ENCODE measurements at regions not wholly inside any gene's neighbourhood (a gene's known extent, or its start where the extent isn't known, plus 50 kb on each side); places are given as distances from the start of the nearest gene placed in this dataset.
"Not testable (repeated sequence)": the region's sequence is repeated elsewhere in the genome, so short reads cannot be mapped to it uniquely, and the experiment has no call there.

DNA sequence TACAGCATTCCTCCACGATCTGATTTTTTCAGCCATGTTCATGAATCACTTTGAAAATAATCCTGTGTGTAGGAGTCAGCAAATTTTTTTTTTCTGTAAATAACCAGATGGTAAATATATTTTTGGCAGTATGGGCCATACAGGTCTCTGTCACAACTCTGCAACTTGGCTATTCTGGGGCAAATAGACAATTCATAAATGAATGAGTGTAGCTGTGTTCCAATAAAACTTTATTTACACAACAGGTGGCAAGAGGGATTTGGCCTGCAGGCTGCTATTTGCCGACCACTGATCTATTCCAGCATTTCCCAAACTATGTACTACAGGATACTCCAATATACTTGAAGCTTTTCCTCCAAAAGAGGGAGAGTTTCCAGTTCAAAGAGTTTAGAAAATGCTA, 78.7 kb upstream of the SVIL start:
- DNase-seq: no peak

DNA sequence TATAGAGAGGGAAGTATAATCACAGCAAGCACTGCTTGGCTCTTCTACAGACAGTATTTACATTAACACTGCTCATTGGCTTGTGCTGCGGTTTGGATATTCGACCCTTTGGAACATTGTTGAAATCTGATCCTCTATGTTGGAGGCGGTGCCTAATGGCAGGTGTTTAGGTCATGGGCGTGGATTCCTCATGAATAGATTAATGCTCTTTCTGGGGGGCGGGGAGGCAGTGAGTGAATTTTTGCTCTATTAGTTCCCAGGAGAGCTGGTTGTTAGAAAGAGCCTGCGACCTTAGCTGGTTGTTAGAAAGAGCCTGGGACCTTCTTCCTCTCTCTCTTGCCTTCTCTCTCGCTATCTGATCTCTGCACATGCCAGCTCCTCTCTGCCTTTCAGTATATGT, 77.3 kb upstream of the SVIL start:
- no peak for DNase-seq

DNA sequence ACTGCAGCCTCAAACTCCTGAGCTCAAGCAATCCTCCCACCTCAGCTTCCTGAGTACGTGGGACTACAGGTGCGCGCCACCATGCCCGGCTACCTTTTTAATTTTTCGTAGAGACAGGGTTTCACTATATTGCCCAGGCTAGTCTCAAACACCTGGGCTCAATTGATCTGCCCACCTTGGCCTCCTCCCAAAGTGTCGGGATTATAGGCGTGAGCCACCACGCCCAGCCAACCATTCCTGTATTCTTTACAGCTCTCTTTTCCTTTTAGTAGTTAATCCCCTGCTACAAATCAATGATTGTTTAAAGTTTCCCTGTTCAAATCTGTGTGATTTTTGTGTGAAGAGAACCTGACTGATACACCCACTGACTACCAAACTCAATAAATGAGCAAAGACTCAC, 75.4 kb upstream of the SVIL start:
- no peak for DNase-seq

DNA sequence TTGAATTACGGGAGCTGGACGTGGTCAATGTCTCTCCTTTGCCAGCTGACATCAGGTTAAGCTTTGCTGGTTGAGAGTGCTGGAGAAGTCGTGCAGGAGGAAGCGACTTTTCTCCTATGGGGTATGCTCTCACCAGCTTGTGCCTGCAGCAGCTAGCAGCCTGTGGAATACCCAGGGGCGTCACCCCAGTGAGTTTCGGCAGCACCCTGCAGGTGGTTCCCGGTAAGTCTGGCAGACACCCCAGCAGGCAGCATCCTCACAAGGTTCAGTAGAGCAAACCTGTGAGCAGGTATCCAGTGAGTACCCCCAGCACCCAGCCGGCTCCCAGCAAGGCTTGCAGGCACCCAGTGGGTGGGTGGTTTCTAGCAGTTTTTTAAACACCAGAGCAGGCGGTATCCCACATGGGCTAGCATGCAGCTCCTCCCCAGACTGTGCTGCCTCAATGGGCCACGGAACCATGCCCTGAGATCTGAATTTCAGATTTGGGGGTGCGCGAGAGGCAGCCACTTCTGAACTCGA, 74.8 kb upstream of the SVIL start:
- no peak for DNase-seq

GRCh38 chr10:29703271-29703670, 68.5 kb upstream of the SVIL start:
- no peak for DNase-seq

- no peak for DNase-seq
These were observed 67.7 kb upstream of the SVIL start for GRCh38 chr10:29702273-29703164.

DNA sequence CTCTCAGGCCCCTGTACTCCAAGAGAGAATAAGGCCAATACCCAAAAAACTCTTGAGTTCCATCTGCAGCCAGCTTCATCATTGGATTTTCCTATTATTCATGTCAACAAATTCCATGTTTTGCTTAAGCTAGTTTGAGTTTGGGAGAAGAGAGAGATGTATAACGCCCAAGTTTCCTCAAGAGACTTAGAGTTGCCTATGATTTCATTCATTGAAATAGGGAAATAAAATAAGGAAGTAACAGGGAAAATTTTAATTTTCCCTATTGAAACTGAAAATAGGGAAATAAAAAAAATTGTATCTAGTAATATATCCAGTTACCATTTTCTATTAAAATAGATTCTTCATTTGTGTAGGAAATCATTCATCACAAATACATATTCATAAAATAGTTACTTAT, 66.5 kb upstream of the SVIL start:
- no peak for DNase-seq

DNA sequence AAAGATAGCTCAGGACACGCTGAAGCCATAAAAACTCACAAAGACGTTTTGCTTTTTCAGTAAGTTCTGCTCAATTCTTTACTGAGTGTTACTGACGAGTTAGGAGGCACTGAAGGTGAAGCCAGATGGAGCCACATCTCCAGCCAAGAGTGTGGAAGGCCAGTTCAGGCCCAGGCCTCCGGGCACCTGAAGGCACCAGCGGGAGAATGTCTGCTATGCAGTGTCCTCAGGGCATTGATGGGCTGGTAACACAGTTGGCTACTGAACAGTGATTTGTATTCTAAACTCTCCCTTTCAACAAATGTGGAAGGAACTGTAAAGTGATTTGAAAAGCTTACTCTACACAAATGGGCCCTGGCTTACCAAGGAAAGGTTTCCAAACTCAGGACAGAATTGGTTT, 64.8 kb upstream of the SVIL start:
- DNase-seq: no peak

DNA sequence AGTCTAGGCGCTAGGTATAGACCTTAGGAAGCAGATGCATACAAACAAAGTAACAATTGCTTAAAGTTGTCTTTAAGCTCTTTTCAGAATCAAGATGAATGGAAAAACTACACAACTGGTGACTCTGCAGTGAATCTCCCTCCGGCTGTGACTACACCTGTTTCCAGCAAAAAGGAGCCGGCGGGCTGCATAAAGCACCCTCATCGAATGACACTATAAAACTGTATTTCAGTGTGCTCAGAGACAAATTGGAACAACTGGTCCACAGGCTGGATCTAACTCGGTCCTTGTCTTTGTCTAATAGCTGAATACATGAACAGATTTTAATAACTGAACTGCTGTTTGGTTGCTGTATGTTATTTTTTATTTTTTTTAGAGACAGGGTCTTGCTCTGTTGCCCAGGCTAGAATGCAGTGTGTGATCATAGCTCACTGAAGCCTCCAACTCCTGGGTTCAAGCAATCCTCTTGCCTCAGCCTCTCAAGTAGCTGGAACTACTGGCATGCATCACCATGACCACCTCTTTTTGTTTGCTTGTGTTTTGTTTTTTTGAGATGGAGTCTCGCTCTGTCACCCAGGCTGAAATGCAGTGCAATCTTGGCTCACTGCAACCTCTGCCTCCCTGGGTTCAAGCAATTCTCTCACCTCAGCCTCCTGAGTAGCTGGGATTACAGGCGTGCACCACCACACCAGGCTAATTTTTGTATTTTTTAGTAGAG, 64.2 kb upstream of the SVIL start:
- DNase-seq: no peak

DNA sequence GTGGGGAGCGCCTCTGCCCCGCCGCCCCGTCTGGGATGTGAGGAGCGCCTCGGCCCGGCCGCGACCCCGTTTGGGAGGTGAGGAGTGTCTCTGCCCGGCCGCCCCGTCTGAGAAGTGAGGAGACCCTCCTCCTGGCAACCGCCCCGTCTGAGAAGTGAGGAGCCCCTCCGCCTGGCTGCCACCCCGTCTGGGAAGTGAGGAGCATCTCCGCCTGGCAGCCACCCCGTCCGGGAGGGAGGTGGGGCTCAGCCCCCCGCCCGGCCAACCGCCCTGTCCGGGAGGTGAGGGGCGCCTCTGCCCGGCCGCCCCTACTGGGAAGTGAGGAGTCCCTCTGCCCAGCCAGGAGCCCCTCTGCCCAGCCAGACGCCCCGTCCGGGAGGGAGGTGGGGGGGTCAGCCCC, 61.8 kb upstream of the SVIL start:
- not testable (repeated sequence) for DNase-seq

GRCh38 chr10:29694121-29694520, 59.4 kb upstream of the SVIL start:
- no peak for DNase-seq

DNA sequence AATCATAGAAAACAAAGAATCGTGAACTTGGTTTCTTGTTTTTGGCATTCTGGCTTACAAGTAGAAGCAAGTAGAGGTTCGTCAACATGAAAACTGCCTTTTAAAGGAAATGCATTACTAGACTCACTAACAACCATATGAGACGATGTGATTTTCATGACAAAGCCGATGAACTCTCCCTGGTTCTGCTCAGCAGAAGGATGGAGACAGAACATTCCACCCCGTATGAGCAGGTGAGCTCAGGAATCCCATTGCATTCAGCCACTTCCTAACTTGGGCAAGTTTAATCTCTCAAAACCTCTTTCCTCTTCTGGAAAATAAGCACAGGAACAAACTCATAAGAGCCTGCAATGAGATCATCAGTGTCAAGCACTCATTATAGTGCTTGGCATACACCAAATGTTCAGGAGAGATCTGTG, 57.4 kb upstream of the SVIL start:
- no peak for DNase-seq

- no peak for DNase-seq
These were observed 56.8 kb upstream of the SVIL start for GRCh38 chr10:29691564-29692072.

DNA sequence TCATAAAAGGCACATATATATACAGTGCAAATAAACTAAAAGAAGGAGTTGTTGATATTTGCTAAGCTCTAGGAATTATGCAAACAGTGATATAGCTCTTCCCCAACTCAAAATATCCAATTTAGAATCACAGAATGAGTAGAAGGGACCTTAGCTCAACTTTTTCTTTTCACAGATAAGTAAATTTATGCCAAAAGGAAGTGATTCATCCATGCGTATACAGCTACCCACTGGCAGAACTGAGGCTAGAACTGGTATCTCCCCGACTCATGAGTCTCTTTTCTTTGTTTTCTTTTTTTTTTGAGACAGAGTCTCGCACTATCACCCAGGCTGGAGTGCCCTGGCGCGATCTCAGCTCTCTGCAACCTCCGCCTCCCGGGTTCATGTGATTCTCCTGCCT, 54.2 kb upstream of the SVIL start:
- no peak for DNase-seq

GRCh38 chr10:29688230-29688661, 53.5 kb upstream of the SVIL start:
- DNase-seq: peak; percentile 2

GRCh38 chr10:29687421-29688164, 52.8 kb upstream of the SVIL start:
- DNase-seq: no peak

DNA sequence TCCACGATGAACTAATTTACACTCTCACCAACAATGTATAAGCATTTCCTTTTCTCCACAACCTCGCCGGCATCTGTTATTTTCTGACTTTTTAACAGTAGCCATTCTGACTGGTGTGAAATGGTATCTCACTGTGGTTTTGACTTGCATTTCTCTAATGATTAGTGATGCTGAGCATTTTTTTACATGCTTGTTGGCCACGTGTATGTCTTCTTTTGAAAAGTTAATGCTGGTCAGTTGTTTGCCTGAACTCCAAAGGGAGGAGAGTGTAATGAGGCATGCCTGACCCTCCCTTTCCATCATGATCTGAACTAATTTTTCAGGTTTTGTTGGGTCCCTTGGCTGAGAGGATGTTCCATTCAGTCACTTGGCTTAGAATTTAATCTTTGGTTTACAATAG, 50.7 kb upstream of the SVIL start:
- no peak for DNase-seq
